HUES64 (cell line): ENCODE measurements at regions not wholly inside any gene's neighbourhood (a gene's known extent, or its start where the extent isn't known, plus 50 kb on each side); places are given as distances from the start of the nearest gene placed in this dataset.

Experiments
- H3K27ac ChIP-seq: 2 replicates; pipeline ENCODE4 v1.7.0; 2013; ENCODE audit warnings: low read depth, low read length, inconsistent platforms
- H3K27me3 ChIP-seq: 2 replicates; pipeline ENCODE4 v1.6.1; 2013; ENCODE audit warnings: mild to moderate bottlenecking, low read length; ENCODE audit not compliant: insufficient read depth
- H3K36me3 ChIP-seq: 2 replicates; pipeline ENCODE4 v1.6.1; 2013; ENCODE audit warnings: mild to moderate bottlenecking, low read length; ENCODE audit not compliant: insufficient read depth
- H3K4me1 ChIP-seq: 2 replicates; pipeline ENCODE4 v1.6.1; 2013; ENCODE audit warnings: mild to moderate bottlenecking, low read length, moderate library complexity; ENCODE audit not compliant: insufficient read depth
- H3K4me3 ChIP-seq: 2 replicates; pipeline ENCODE4 v1.5.1; 2013; ENCODE audit warnings: mild to moderate bottlenecking, low read length, moderate library complexity
- H3K9ac ChIP-seq: 2 replicates; pipeline ENCODE4 v1.6.1; 2013; ENCODE audit warnings: mild to moderate bottlenecking, low read depth, low read length
- H3K9me3 ChIP-seq: 2 replicates; pipeline ENCODE4 v1.6.1; 2013; ENCODE audit warnings: low read depth, low read length; ENCODE audit not compliant: insufficient read depth
- WGBS: fragments of 150-250, 120-280 bp; methylation state at CpG from one replicate; pipeline ENCODE4 v1.1.7; 2013; ENCODE audit warnings: missing lambda C conversion rate; 5-methylcytosine and 5-hydroxymethylcytosine counted together

DNA sequence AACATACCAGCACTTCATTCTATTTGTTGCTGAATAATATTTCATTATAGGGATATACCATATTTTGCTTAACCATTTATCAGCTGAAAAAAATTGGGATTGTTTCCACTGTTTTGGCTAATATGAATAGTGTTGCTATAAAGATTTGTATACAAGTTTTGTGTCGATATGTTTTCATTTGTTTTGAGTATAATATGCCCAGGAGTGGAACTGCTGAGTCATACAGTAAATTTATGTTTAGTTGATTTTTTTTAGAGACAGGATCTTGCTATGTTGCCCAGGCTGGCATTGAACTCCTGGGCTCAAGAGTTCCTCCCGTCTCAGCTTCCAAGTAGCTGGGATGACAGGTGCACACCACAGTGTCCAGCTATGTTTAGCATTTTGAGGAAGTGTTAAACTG lies 131.5 kb upstream of the TMCC3 start:
- Histone ChIP-seq H3K9ac (no peak overlapping the region), H3K27ac (no peak overlapping the region), H3K4me1 (no peaks in the 10 kb centered on the region), H3K4me3 (no peak overlapping the region), H3K9me3 (no peaks in the 10 kb centered on the region; the same call in 1 of the 2 replicates), H3K36me3 (no peaks in the 10 kb centered on the region), H3K27me3 (no peaks in the 10 kb centered on the region)
- 90% methylated on average over 2 of the region's 2 CpGs for whole genome bisulfite sequencing

DNA sequence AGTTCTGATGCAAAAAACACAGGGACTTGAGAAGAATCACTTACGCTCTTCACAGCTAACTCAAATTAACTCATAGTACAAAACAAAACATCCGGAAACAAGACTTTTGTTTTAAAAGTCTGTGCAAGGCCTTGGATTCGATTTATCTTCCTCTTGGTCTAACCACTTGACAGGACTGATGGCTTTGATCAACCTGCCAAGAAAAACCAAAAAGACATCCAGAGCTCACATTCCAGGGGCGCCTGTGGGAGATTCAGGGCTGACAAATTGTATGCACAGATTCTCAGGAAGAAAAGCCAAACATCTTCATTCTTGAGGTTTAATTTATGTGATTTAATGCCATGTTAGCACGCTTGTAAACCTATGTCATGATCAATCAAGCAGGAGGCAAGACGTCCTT lies 129.1 kb upstream of the TMCC3 start:
- H3K4me3 ChIP-seq: no peak overlapping the region
- H3K9me3 ChIP-seq: no peaks in the 10 kb centered on the region; the same call in 1 of the 2 replicates
- H3K27ac ChIP-seq: no peak overlapping the region
- H3K4me1 ChIP-seq: no peaks in the 10 kb centered on the region
- WGBS: 93% methylated on average over 6 of the region's 6 CpGs
- no peak overlapping the region for H3K9ac ChIP-seq
- no peaks in the 10 kb centered on the region for H3K27me3 ChIP-seq
- H3K36me3 ChIP-seq: no peaks in the 10 kb centered on the region

DNA sequence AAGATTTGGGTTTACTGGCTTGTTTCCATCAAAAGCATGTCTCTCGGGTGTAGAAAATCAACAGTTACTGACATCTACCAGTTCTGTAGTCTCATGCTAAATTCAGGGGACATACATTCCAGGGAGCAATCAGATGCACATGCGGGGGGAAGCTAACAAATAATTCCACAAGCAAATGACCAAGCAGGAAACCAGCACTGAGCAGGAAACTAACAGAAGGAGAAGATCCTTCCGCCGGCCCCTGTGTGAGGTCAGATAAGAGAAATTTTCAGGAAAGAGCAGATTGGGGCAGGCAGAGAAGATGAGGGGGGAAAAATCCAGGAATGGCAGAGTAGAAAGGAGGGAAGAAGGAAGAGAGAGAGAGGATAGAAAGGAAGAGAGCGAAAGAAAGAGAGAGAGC lies 127.6 kb upstream of the TMCC3 start:
- Histone ChIP-seq H3K9ac (no peak overlapping the region), H3K4me1 (no peaks in the 10 kb centered on the region), H3K36me3 (no peaks in the 10 kb centered on the region), H3K27me3 (no peaks in the 10 kb centered on the region), H3K9me3 (peaks cover 5% of the 10 kb centered on the region; the same call in 1 of the 2 replicates), H3K27ac (no peak overlapping the region), H3K4me3 (no peak overlapping the region)
- WGBS: 91% methylated on average over 5 of the region's 5 CpGs

DNA sequence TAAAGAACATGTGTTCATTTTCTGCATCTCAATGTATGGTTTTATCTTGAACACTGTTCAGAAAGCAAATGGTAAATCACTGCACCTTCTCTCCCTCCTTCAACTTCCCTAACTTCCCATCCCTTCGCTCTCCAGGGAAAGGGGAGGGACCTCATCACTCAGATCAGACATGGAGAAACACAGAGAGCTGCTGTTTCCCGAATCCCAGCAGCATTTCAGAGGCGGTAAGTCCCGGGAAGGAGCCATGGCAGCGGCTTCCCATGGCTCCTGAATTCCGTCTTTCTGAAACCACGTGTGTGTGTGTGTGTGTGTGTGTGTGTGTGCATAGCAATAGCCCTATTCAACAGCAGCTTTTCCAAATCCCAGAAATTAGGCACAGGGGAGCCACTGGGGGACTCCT lies 125.4 kb upstream of the TMCC3 start:
- 81% methylated on average over 5 of the region's 7 CpGs for WGBS
- H3K27me3 ChIP-seq: no peaks in the 10 kb centered on the region
- 0 out of 2 replicates have a peak, but pooled peaks cover 5% of the 10 kb centered on the region for H3K9me3 ChIP-seq
- H3K36me3 ChIP-seq: no peaks in the 10 kb centered on the region
- H3K9ac ChIP-seq: no peak overlapping the region
- no peak overlapping the region for H3K27ac ChIP-seq
- H3K4me1 ChIP-seq: peaks cover 6% of the 10 kb centered on the region; the same call in 1 of the 2 replicates
- H3K4me3 ChIP-seq: no peak overlapping the region

DNA sequence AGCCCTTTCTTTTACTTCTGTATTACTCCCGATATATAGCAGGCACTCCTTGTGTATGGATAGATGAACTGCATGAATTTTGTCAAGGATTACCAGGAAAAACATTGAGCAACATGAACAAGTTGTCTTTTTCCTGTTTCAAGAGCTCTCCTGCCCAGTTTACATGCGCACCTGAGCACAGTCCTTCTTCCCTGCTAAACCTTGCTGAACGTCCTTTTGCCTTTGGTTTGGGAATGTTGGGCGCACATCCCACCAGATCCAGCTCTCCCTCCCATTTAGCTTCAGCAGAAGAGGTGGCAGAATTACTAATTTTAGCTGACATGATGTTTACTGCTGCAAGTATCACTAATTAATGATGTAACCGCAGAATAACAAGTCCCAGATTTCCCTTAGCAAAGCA lies 121.4 kb upstream of the TMCC3 start:
- no peaks in the 10 kb centered on the region for H3K36me3 ChIP-seq
- no peak overlapping the region for H3K9ac ChIP-seq
- 94% methylated on average over 5 of the region's 5 CpGs for WGBS
- 0 out of 2 replicates have a peak, but pooled peaks cover 5% of the 10 kb centered on the region for H3K9me3 ChIP-seq
- no peak overlapping the region for H3K27ac ChIP-seq
- no peak overlapping the region for H3K4me3 ChIP-seq
- no peaks in the 10 kb centered on the region for H3K27me3 ChIP-seq
- H3K4me1 ChIP-seq: peaks cover 19% of the 10 kb centered on the region

DNA sequence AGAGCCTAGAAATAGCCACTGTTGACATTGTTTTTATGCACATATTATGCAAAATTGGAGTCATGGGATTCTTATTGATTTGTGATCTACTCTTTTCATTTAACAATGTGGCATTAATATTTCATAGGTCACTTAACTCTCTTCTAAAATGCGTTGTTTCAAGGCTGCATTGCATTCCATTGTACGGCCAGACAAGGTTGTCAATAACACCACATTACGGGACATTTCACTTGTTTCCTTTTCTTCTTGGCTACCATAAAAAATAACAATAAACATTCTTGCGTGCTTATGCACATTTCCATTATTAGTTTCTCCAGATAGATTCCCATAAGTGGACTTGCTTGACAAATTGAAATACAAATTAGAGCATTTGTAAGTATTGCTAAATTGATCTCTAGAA lies 120.8 kb upstream of the TMCC3 start:
- H3K9ac ChIP-seq: no peak overlapping the region
- H3K27me3 ChIP-seq: no peaks in the 10 kb centered on the region
- 0 out of 2 replicates have a peak, but pooled peaks cover 5% of the 10 kb centered on the region for H3K9me3 ChIP-seq
- H3K27ac ChIP-seq: no peak overlapping the region
- H3K36me3 ChIP-seq: no peaks in the 10 kb centered on the region
- H3K4me1 ChIP-seq: peaks cover 19% of the 10 kb centered on the region
- H3K4me3 ChIP-seq: no peak overlapping the region
- 88% methylated on average over 4 of the region's 4 CpGs for WGBS

DNA sequence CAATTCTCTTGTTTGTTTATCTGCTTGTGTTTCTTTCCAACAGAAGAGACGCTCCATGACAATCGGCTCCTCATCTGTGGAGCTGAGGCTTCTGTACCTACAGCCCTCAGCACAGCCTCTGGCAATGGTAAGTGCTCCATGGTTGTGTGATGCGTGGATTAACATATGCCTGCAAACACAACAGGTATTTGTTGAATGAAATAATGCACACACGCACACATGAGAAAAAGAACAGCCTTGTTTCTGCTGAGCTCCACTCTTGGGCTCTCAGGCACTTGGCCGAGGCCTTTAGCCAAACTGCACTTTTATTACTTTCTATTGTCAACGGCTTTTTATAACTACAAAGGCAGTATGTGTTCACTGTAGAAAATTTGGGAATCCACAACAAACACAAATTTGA lies 120.4 kb upstream of the TMCC3 start:
- 85% methylated on average over 6 of the region's 6 CpGs for WGBS
- no peaks in the 10 kb centered on the region for H3K36me3 ChIP-seq
- no peak overlapping the region for H3K27ac ChIP-seq
- H3K9ac ChIP-seq: no peak overlapping the region
- H3K4me1 ChIP-seq: peaks cover 19% of the 10 kb centered on the region
- 0 out of 2 replicates have a peak, but pooled peaks cover 5% of the 10 kb centered on the region for H3K9me3 ChIP-seq
- no peaks in the 10 kb centered on the region for H3K27me3 ChIP-seq
- H3K4me3 ChIP-seq: no peak overlapping the region

DNA sequence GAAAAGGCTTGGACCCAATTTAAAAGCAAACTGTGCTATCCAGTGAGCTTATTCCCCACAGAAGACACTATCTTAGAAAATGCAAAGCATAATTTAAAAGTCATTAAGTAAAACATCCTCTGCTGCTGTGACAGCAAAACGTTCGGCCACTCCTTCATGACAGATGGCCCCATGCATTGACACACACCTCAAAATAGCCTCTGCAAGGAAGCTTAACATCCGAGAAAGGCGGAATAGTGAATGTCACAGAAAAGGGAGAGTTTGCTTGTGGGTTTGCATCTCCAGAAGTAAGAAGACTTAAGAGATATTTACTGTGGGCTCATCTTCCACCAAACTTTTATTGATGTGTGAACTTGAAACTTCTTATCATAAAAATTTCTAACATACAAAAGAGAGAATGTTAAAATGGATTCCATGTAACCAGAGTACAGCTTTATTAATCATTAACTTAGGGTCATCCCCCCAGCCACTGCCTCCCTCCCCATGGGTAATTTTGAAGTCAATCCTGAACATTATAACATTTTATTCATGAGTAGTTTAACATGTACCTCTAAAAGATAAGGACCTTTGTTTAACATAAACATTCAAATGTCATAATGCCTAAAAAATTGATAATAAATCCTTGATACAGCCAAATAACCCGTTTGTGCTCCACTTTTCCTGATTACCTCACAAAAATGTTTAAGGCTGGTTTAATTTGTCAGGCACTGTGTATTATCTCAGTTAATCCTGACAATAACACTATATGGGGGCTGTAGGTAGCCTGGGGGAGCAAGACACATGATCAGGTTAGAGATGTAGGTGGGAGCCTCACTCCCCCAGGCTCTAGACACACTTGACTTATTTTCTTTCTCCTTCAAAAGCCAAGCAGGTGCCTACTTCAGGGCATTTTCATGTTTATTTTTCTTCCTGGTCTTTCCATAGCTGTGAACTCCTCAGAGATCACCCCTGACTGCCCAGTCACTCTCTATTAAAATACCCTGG lies 119.7 kb upstream of the TMCC3 start:
- Histone ChIP-seq H3K4me3 (no peak overlapping the region), H3K27ac (no peak overlapping the region), H3K36me3 (no peaks in the 10 kb centered on the region), H3K9ac (no peak overlapping the region), H3K4me1 (peaks cover 19% of the 10 kb centered on the region), H3K27me3 (no peaks in the 10 kb centered on the region), H3K9me3 (0 out of 2 replicates have a peak, but pooled peaks cover 5% of the 10 kb centered on the region)
- WGBS: 90% methylated on average over 5 of the region's 5 CpGs

DNA sequence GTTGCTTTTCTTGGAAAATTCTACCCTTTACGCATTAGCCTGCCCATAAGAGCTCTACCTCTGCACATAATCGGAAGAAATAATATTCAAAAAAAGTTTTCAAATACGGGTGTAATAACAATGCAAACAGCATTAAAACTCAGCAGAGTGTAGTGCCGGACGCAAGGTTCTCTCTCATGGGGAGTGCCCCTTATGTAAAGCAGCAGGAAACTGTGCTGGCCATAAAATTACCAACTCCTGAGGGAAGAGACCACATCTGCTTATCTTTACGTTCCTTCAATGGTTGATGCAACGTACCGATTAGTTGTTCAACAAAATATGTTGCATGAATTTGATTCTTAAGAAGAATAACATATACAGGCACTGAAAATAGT lies 118.7 kb upstream of the TMCC3 start:
- H3K4me1 ChIP-seq: peaks cover 19% of the 10 kb centered on the region
- H3K9me3 ChIP-seq: 0 out of 2 replicates have a peak, but pooled peaks cover 5% of the 10 kb centered on the region
- no peak overlapping the region for H3K4me3 ChIP-seq
- H3K36me3 ChIP-seq: no peaks in the 10 kb centered on the region
- no peaks in the 10 kb centered on the region for H3K27me3 ChIP-seq
- no peak overlapping the region for H3K9ac ChIP-seq
- 91% methylated on average over 8 of the region's 8 CpGs for WGBS
- no peak overlapping the region for H3K27ac ChIP-seq

DNA sequence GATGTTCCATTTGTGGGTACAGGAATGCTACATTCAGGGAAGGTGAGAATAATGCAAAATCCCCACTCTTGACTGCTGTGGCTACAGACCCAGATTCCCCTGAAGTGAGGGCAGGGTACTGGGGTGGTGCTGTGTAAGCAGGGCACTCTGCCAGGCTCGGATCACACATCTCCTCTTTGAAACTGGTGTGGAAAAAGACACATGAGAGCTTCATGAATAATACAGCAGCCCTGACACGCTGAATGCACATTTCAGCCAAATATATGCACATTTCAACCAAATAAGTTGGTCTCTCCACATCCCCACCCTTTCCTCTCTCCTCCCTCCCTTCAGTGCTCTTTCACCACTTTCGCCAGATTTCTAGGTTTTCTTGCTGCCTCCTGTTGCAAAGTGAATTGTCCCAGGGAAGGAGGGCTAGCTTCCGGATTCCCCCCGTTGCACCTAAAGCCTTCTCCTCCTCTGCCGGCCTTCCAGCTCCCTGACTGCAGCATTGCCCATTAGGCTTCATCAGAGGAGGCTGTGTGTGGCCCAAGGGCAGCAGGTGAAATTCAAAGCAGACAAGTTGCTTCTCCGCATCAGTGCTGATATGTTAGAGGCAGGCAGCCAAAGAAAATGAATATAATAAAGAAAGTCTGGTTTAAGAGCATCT lies 118.2 kb upstream of the TMCC3 start:
- Histone ChIP-seq H3K27me3 (no peaks in the 10 kb centered on the region), H3K9me3 (no peaks in the 10 kb centered on the region), H3K36me3 (no peaks in the 10 kb centered on the region), H3K27ac (no peak overlapping the region), H3K4me1 (peaks cover 19% of the 10 kb centered on the region), H3K9ac (no peak overlapping the region), H3K4me3 (no peak overlapping the region)
- WGBS: 83% methylated on average over 7 of the region's 7 CpGs

DNA sequence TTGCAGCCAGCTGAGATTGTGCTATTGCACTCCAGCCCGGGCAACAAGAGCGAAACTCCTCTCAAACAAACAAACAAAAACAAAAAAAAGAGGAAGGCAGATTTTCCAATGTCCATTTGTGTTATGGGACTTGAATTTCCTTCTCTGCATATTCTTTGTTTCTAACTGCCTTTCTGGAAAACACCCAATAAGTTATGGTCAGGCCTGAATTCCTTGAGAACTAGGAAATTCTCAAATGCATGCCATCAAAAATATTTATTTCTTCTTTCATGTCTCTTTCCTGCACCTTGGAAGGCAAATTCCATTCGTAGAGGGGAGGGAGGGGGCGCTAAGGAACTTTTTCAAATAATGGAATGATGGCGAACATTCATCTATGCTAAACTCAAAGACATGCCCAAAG lies 117.6 kb upstream of the TMCC3 start:
- Histone ChIP-seq H3K9me3 (no peaks in the 10 kb centered on the region), H3K27me3 (no peaks in the 10 kb centered on the region), H3K4me1 (peaks cover 19% of the 10 kb centered on the region), H3K36me3 (no peaks in the 10 kb centered on the region), H3K27ac (no peak overlapping the region), H3K4me3 (no peak overlapping the region), H3K9ac (no peak overlapping the region)
- WGBS: 89% methylated on average over 5 of the region's 5 CpGs
